ENCODE measurements at regions not wholly inside any gene's neighbourhood (a gene's known extent, or its start where the extent isn't known, plus 50 kb on each side); places are given as distances from the start of the nearest gene placed in this dataset.

GRCh38 chr16:17887963-17888362, 417.2 kb upstream of the XYLT1 start:
- DNase-seq (ENCODE audit: low read depth), result no peak
- TF ChIP-seq CTCF (IDR thresholded peaks at IDR 0.05; ENCODE audit: insufficient read depth, low read length), result no peak
- H3K4me3 ChIP-seq (ENCODE audit: low read depth, low read length), result no peak overlapping the region

- no peak overlapping the region for H3K4me3 ChIP-seq (ENCODE audit: low read depth, low read length)
- no peak for DNase-seq (ENCODE audit: low read depth)
- TF ChIP-seq CTCF (IDR thresholded peaks at IDR 0.05; ENCODE audit: insufficient read depth, low read length), result no peak
Observed at GRCh38 chr16:17885659-17886207, 415.0 kb upstream of the XYLT1 start.

GRCh38 chr16:17877821-17878360, 407.1 kb upstream of the XYLT1 start:
- no peak for TF ChIP-seq CTCF (IDR thresholded peaks at IDR 0.05; ENCODE audit: insufficient read depth, low read length)
- no peak for DNase-seq (ENCODE audit: low read depth)
- no peak overlapping the region for H3K4me3 ChIP-seq (ENCODE audit: low read depth, low read length)

- no peak for DNase-seq (ENCODE audit: low read depth)
- no peak for TF ChIP-seq CTCF (IDR thresholded peaks at IDR 0.05; ENCODE audit: insufficient read depth, low read length)
- no peak overlapping the region for H3K4me3 ChIP-seq (ENCODE audit: low read depth, low read length)
Observed at GRCh38 chr16:17866996-17867395, 396.2 kb upstream of the XYLT1 start.

GRCh38 chr16:17861981-17862479, 391.3 kb upstream of the XYLT1 start:
- no peak overlapping the region for H3K4me3 ChIP-seq (ENCODE audit: low read depth, low read length)
- TF ChIP-seq CTCF (IDR thresholded peaks at IDR 0.05; ENCODE audit: insufficient read depth, low read length), result no peak
- no peak for DNase-seq (ENCODE audit: low read depth)

- no peak for DNase-seq (ENCODE audit: low read depth)
Observed at GRCh38 chr16:17858061-17858460, 387.3 kb upstream of the XYLT1 start.

More at GRCh38 chr16:17858061-17858460, 387.3 kb upstream of the XYLT1 start:
- no peak for TF ChIP-seq CTCF (IDR thresholded peaks at IDR 0.05; ENCODE audit: insufficient read depth, low read length)
- H3K4me3 ChIP-seq (ENCODE audit: low read depth, low read length), result no peak overlapping the region
